GM12891 (cell line): ENCODE measurements at regions not wholly inside any gene's neighbourhood (a gene's known extent, or its start where the extent isn't known, plus 50 kb on each side); places are given as distances from the start of the nearest gene placed in this dataset.

Source experiments
- DNase-seq: peaks from one replicate; pipeline ENCODE4 v3.0.0; 2011; ENCODE audit warnings: low spot score; ENCODE audit not compliant: insufficient read length
- FAIRE-seq: peaks from 2 replicates; lab custom pipeline; 2011; peaks lifted over from hg19 to GRCh38; lab: Jason Lieb, UNC
- PAX5 ChIP-seq: IDR thresholded peaks from 2 replicates; pipeline ENCODE4 v1.6.1; 2011; ENCODE audit warnings: low read length, moderate library complexity, mild to moderate bottlenecking; ENCODE audit not compliant: insufficient read depth, severe bottlenecking
- POLR2A ChIP-seq: IDR thresholded peaks from 2 replicates; pipeline ENCODE4 v1.6.1; 2011; ENCODE audit warnings: low read depth, low read length, control low read depth
- POLR2AphosphoS5 ChIP-seq: IDR thresholded peaks from 2 replicates; pipeline ENCODE4 v1.6.1; 2011; ENCODE audit warnings: low read depth, low read length, control low read depth
- POU2F2 ChIP-seq: IDR thresholded peaks from 2 replicates; pipeline ENCODE4 v1.6.1; 2011; ENCODE audit warnings: low read depth, mild to moderate bottlenecking, control low read depth, low read length, moderate library complexity
- SPI1 ChIP-seq: IDR thresholded peaks from 2 replicates; pipeline ENCODE4 v1.6.1; 2011; ENCODE audit warnings: low read depth, low read length, control low read depth
- TAF1 ChIP-seq: IDR thresholded peaks from 2 replicates; pipeline ENCODE4 v1.6.1; 2011; ENCODE audit warnings: low read depth, low read length, control low read depth

DNA sequence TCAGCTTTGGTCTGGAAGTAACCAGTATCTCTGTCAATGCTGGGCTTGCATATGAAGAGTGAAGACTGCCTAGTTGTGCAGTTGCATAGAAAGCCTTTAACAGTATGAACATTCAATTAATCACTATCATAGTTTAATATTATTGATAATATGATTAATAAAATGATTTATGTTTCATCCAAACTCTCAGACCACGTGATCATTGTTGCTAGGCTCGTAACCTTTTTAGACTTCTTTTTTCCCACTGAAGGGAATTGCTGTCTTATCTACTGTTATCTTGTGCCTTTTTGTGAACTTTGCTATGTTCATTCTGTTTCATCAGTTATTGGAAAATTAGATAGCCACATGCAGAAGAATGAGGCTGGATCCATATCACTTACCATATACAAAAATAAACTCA lies 536.4 kb upstream of the NOVA1 start:
- FAIRE-seq (no peak), DNase-seq (no peak)
- TF ChIP-seq TAF1 (no peak), POLR2A (no peak), POLR2AphosphoS5 (no peak), POU2F2 (no peak), SPI1 (no peak), PAX5 (no peak)

DNA sequence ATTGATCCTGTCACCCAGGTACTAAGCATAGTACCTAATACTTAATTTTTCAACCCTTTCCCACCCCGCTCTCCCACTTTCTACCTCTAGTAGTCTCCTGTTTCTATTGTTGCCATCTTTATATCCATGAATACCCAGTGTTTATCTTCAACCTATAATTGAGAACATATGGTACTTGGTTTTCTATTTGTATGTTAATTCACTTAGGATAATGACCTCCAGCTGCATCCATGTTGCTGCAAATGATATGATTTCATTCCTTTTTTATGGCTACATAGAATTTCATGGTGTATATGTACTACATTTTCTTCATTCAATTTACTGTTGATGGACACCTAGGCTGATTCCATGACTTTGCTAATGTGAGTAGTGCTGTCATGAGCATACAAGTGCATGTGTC lies 547.3 kb upstream of the NOVA1 start:
- FAIRE-seq: no peak
- TF ChIP-seq SPI1: no peak
- no peak for TF ChIP-seq POLR2A
- TF ChIP-seq PAX5: no peak
- TF ChIP-seq TAF1: no peak
- TF ChIP-seq POLR2AphosphoS5: no peak
- TF ChIP-seq POU2F2: no peak

DNA sequence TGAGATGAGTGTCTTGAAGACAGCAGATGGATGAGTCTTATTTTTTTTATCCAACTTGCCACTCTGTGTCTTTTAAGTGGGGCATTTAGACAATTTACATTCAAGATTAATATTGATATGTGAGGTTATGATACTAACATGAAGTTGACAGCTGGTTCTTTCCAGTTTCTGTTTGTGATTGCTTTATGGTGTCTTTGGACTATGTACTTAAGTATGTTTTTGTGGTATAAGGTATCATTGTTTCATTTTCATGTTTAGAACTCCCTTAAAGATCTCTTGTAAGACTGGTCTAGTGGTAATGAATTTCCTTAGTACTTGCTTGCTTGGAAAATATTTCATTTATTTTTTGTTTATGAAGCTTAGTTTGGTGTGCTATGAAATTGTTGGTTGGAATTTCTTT lies 550.3 kb upstream of the NOVA1 start:
- DNase-seq (no peak), FAIRE-seq (no peak)

More for the DNA sequence above, 547.3 kb upstream of the NOVA1 start:
- DNase-seq: no peak

DNA sequence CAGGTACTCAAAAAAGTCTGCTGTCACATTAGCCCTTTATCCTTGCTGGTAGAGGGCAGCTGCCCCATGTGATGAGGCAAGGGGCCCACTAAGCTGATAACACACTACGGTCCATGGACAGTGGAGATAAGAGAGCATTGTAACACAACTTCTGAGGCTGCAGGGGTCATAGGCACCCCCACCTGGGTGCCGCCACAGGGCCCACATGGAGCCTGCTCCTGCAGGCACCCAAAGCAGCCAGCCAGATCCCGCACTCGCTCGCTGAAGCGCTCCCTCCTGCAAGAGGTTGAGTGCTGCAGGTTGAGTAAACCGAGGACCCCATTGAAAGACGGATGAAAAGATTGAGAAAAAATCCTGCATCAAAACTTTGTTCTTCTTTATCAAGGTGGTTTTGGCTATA lies 566.3 kb upstream of the NOVA1 start:
- DNase-seq (no peak), FAIRE-seq (no peak)
- TF ChIP-seq POU2F2 (no peak), POLR2A (no peak)

More for the DNA sequence above, 550.3 kb upstream of the NOVA1 start:
- TF ChIP-seq TAF1 (no peak), POU2F2 (no peak), POLR2A (no peak), PAX5 (no peak), SPI1 (no peak), POLR2AphosphoS5 (no peak)

DNA sequence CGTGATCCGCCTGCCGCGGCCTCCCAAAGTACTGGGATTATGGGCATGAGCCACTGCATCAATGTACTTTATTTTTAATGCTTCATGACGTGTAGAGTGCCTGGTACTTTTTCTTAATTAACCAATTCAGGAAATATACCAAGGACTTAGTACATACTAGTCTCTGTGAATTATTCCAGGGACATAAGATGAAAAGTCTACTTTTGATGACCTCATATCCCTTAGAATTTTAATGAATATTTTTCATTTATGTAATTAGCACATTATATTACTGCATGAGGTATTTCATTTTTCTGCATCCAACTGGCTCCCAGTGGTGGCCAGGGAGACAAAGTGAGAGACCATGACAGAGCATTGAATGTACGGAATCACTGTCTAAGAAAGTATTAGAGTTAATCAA lies 577.7 kb upstream of the NOVA1 start:
- TF ChIP-seq POU2F2 (no peak), POLR2AphosphoS5 (no peak), TAF1 (no peak), SPI1 (no peak), PAX5 (no peak), POLR2A (no peak)
- FAIRE-seq (no peak), DNase-seq (no peak)

DNA sequence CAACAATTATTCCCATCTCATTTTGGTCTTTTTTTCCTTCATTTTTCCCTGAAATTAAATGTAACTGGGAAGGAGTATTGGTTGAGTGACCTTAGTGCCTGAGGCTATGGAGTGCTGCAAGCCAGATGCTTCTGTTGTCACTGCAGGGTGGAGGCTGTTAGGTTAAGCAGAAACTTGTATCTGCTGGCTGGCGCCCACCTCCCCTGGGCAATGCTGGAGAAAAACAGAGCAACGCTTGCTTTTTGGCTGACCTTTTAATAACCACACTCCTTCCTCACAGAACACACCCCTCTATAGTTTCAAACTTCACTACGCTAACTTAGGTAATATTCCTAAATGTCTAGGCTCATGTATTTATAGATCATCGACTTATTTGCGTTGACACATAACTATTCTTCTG lies 583.5 kb upstream of the NOVA1 start:
- TF ChIP-seq PAX5 (no peak), POLR2AphosphoS5 (no peak), SPI1 (no peak), POU2F2 (no peak), TAF1 (no peak), POLR2A (no peak)
- FAIRE-seq: no peak
- no peak for DNase-seq

DNA sequence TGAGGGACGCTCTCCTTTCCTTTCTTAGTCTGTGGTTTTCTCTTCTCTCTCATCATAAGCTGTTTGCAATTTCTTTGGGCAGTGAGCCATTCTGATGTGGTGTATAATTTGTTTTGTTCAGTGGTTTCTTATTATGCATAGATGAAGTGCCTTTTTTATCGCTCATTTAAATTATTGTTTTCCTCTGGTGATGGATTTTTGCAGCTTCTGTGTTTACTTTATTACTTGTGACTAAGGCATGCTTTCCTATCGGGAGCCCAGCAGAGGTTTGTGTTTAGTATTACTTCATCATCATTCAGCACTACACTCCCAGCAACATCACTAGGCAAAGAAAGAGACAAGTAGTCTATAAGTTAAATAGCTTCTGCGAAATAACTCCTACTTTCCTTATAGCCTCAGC lies 586.6 kb upstream of the NOVA1 start:
- DNase-seq (no peak), FAIRE-seq (no peak)
- no peak for TF ChIP-seq PAX5
- no peak for TF ChIP-seq POLR2AphosphoS5
- TF ChIP-seq SPI1: no peak
- no peak for TF ChIP-seq TAF1
- TF ChIP-seq POLR2A: no peak
- no peak for TF ChIP-seq POU2F2

DNA sequence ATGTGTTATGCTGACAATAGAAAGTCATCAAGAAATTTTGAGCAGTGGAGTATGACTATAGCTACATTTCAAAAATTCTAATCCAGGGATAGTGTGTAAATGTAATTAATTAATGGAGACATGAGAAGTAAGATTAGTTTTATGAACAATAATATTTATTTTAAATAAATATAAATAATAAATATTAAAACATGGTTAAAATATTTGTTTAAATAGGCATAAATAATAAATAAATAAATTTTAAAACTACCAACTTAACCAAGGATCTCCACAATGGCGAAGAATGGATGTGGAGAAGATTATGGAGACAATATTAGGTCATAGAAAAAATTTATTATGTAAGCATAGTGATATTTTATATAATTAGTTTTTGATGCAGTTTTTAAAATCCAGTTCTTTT lies 588.2 kb upstream of the NOVA1 start:
- no peak for DNase-seq
- no peak for TF ChIP-seq POLR2AphosphoS5
- TF ChIP-seq TAF1: no peak
- no peak for TF ChIP-seq POLR2A
- no peak for TF ChIP-seq POU2F2
- TF ChIP-seq SPI1: no peak
- TF ChIP-seq PAX5: no peak
- FAIRE-seq: no peak

DNA sequence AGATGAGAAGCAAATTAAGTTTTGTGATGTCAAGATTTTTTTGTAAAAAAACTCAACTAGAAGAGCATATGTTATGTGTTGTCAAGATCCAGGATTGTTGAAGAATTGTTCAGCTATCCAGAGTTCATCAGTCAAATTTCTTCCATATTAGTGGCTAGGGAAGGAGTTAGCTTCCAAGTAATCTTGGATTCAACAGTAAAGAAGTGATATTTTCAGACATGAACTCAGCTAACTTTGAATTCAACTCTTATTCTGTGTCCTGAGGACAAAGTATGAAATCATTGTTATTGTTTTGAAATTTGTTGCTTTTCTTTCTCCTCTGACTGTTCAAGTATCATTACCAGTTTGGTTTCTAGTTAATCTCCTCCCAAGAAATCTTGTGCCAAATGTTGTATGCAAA lies 589.3 kb upstream of the NOVA1 start:
- FAIRE-seq: no peak
- DNase-seq: no peak
- TF ChIP-seq TAF1 (no peak), POLR2AphosphoS5 (no peak), POU2F2 (no peak), PAX5 (no peak), POLR2A (no peak), SPI1 (no peak)

DNA sequence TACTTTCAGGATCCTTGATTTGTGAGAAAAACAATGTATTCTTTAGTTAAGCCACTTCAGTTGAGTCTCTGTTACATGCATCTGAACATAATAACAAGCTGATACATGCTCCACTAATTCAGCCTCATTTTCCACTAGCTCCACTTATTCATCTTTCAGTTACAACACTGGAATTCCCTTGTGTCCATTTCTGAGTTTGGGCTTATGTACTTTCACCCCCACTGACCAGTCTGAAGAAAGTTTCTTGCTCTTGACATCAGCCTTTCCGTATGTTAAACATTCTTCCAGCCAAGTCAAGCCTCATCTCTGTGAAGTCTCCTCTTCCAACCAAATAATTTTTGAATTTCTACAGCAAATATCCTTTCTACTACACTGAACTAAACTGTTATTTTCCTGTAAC lies 592.5 kb upstream of the NOVA1 start:
- DNase-seq (no peak), FAIRE-seq (no peak)
- TF ChIP-seq PAX5: no peak
- no peak for TF ChIP-seq POLR2A
- TF ChIP-seq TAF1: no peak
- TF ChIP-seq POU2F2: no peak
- TF ChIP-seq SPI1: no peak
- no peak for TF ChIP-seq POLR2AphosphoS5

DNA sequence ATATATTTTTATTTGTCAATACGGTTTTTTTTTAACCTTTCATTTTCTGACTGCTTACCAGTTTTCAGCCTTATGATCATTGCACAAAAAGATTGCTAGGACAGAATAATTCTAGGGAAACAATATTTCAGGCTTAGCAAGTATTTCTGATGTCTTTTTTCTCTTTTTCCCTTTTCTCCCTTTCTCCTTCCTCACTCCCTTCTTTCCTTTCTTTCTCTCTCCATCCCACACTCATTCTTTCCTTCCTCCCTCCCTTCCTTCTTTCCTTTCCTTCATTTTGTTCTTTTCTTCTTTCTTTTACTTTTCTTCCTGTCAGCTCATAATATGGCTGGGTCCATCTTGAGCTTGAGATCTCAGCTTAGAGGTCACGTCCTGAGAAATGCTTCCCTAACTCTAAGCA lies 601.4 kb upstream of the NOVA1 start:
- FAIRE-seq (no peak), DNase-seq (no peak)
- TF ChIP-seq TAF1 (no peak), SPI1 (no peak), PAX5 (no peak), POU2F2 (no peak)

DNA sequence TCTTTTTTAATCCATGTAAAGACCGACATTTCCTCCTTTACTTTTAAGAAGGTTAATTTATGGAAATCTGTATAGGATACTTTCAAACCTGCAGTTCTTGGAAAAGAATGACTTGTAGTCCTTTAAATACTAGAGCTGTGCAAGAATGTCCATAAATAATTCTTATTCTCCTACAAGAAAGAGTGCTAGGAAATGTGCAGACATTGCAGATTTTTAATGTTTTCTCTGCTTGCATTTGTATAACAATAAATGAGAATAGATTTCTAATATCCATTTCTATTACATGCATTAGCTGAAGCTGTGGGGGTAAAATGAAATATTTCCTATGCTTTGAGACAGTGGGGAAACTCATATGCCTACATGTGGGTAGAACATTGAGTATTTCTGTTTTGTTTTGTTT lies 607.2 kb upstream of the NOVA1 start:
- no peak for TF ChIP-seq POU2F2
- no peak for TF ChIP-seq TAF1
- no peak for TF ChIP-seq SPI1
- TF ChIP-seq PAX5: no peak
- TF ChIP-seq POLR2A: no peak
- TF ChIP-seq POLR2AphosphoS5: no peak
- no peak for FAIRE-seq
- DNase-seq: no peak
